ENCODE measurements at regions not wholly inside any gene's neighbourhood (a gene's known extent, or its start where the extent isn't known, plus 50 kb on each side); places are given as distances from the start of the nearest gene placed in this dataset.

DNA sequence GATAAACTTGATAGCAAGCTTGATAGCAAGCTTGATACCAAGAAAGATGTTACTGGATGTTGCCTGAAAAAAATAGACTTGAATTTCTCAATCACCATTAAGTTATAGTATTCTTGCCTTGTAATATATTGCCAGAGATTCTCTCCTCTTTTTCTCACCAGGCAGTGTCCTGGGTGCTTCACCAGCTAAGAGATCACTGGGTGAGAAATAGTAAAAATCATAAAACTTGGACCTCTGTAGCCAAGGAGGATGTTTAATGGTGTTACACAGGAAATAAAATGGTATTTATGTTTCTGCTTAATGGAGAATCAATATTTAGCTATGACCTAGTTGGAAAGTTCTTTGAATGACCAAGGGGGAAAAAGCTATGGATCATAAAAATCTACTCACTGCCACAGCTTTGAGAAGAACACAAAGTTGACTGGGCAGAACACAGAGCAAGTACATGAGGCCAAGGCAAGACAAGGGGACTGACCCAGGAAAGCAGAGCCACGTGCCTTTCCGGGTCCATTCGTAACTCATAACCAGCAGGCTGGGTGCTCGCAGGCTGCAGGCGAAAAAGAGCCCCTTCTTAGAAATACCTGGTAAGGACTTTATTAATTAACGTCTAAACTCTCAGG, 129.4 kb upstream of the HNMT start:
- Histone ChIP-seq H3K79me2 (ENCODE audit: insufficient read depth, low read length) (no peaks in the 10 kb centered on the region), H3K9me2 (replicated peaks; ENCODE audit: low read depth, low read length) (no peaks in the 10 kb centered on the region), H3F3A (ENCODE audit: low read depth) (no peaks in the 10 kb centered on the region), H3K27me3 (ENCODE audit: insufficient read depth, low read length, poor library complexity, severe bottlenecking) (no peaks in the 10 kb centered on the region), H3K4me1 (ENCODE audit: insufficient read depth, low read length, poor library complexity, severe bottlenecking) (no peaks in the 10 kb centered on the region), H4K20me1 (ENCODE audit: insufficient read depth, low read length, poor library complexity, severe bottlenecking) (no peaks in the 10 kb centered on the region), H3K9ac (ENCODE audit: low read depth, low read length, poor library complexity, severe bottlenecking) (no peak overlapping the region), H3K4me3 (ENCODE audit: low read length, poor library complexity, severe bottlenecking) (no peak overlapping the region), H2AFZ (ENCODE audit: low read length) (no peak overlapping the region), H3K36me3 (ENCODE audit: insufficient read depth, low read length) (no peaks in the 10 kb centered on the region), H3K9me3 (ENCODE audit: insufficient read depth, low read depth, low read length) (no peaks in the 10 kb centered on the region), H3K4me2 (ENCODE audit: low read depth, low read length, poor library complexity, severe bottlenecking) (no peak overlapping the region)
- TF ChIP-seq EZH2phosphoT487 (IDR thresholded peaks at IDR 0.05; ENCODE audit: borderline replicate concordance) = no peak
- TF ChIP-seq, protein P1, sequence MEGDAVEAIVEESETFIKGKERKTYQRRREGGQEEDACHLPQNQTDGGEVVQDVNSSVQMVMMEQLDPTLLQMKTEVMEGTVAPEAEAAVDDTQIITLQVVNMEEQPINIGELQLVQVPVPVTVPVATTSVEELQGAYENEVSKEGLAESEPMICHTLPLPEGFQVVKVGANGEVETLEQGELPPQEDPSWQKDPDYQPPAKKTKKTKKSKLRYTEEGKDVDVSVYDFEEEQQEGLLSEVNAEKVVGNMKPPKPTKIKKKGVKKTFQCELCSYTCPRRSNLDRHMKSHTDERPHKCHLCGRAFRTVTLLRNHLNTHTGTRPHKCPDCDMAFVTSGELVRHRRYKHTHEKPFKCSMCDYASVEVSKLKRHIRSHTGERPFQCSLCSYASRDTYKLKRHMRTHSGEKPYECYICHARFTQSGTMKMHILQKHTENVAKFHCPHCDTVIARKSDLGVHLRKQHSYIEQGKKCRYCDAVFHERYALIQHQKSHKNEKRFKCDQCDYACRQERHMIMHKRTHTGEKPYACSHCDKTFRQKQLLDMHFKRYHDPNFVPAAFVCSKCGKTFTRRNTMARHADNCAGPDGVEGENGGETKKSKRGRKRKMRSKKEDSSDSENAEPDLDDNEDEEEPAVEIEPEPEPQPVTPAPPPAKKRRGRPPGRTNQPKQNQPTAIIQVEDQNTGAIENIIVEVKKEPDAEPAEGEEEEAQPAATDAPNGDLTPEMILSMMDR (conservative IDR thresholded peaks at IDR 0.05; ENCODE audit: low read length) = no peak

DNA sequence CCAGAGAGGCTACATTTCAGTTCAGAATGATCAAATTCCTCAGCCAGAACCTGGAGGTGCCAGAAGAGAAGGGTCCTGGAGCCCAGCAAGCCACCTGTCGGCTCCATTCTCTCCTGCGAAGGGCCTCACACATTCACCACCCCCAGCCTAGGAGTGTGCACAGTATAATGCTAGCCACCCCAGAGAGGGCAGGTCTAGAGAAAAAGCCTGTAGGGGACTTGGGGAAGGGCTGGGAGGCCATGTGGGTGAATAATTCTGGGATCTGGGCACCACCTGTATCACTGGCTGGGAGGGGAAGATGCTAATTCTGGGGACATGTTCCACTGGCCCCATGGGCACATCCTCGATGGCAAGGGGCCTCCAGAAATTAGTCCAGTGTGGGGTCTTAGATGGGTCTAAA, 127.6 kb upstream of the HNMT start:
- H3K4me2 ChIP-seq (ENCODE audit: low read depth, low read length, poor library complexity, severe bottlenecking) = no peak overlapping the region
- no peaks in the 10 kb centered on the region for H3K27me3 ChIP-seq (ENCODE audit: insufficient read depth, low read length, poor library complexity, severe bottlenecking)
- no peak overlapping the region for H2AFZ ChIP-seq (ENCODE audit: low read length)
- no peaks in the 10 kb centered on the region for H3K36me3 ChIP-seq (ENCODE audit: insufficient read depth, low read length)
- no peaks in the 10 kb centered on the region for H3K79me2 ChIP-seq (ENCODE audit: insufficient read depth, low read length)
- no peak overlapping the region for H3K9ac ChIP-seq (ENCODE audit: low read depth, low read length, poor library complexity, severe bottlenecking)
- no peak overlapping the region for H3K4me3 ChIP-seq (ENCODE audit: low read length, poor library complexity, severe bottlenecking)
- no peak for TF ChIP-seq EZH2phosphoT487 (IDR thresholded peaks at IDR 0.05; ENCODE audit: borderline replicate concordance)
- TF ChIP-seq, protein P1 (conservative IDR thresholded peaks at IDR 0.05; ENCODE audit: low read length) = no peak
- H3F3A ChIP-seq (ENCODE audit: low read depth) = no peaks in the 10 kb centered on the region
- H4K20me1 ChIP-seq (ENCODE audit: insufficient read depth, low read length, poor library complexity, severe bottlenecking) = no peaks in the 10 kb centered on the region
- no peaks in the 10 kb centered on the region for H3K9me2 ChIP-seq (replicated peaks; ENCODE audit: low read depth, low read length)
- no peaks in the 10 kb centered on the region for H3K4me1 ChIP-seq (ENCODE audit: insufficient read depth, low read length, poor library complexity, severe bottlenecking)
- H3K9me3 ChIP-seq (ENCODE audit: insufficient read depth, low read depth, low read length) = no peaks in the 10 kb centered on the region

DNA sequence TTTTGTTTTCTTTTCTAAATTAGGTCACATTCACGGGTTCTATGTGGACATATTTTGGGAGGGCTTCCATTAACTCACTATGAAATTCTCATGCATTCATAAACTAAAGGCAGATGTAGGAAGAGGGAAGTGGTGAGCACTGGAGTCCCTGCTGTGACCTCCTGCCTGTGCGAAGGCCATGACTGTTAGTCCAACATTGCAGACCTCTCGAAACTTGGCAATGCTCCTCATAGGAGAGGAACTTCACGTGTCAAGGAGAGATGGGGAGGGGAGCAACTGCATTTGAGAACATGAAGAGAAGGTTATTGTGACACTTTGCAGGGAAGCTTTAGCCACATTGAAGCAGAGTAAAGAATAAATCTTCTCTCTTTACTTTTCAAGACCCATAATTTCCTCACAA, 126.4 kb upstream of the HNMT start:
- Histone ChIP-seq H3F3A (ENCODE audit: low read depth) (no peaks in the 10 kb centered on the region), H3K79me2 (ENCODE audit: insufficient read depth, low read length) (no peaks in the 10 kb centered on the region), H3K27me3 (ENCODE audit: insufficient read depth, low read length, poor library complexity, severe bottlenecking) (no peaks in the 10 kb centered on the region), H3K9me3 (ENCODE audit: insufficient read depth, low read depth, low read length) (no peaks in the 10 kb centered on the region), H2AFZ (ENCODE audit: low read length) (no peak overlapping the region), H4K20me1 (ENCODE audit: insufficient read depth, low read length, poor library complexity, severe bottlenecking) (no peaks in the 10 kb centered on the region), H3K4me3 (ENCODE audit: low read length, poor library complexity, severe bottlenecking) (no peak overlapping the region), H3K4me1 (ENCODE audit: insufficient read depth, low read length, poor library complexity, severe bottlenecking) (no peaks in the 10 kb centered on the region), H3K9ac (ENCODE audit: low read depth, low read length, poor library complexity, severe bottlenecking) (no peak overlapping the region), H3K4me2 (ENCODE audit: low read depth, low read length, poor library complexity, severe bottlenecking) (no peak overlapping the region), H3K9me2 (replicated peaks; ENCODE audit: low read depth, low read length) (no peaks in the 10 kb centered on the region), H3K36me3 (ENCODE audit: insufficient read depth, low read length) (no peaks in the 10 kb centered on the region)
- TF ChIP-seq, protein P1 (conservative IDR thresholded peaks at IDR 0.05; ENCODE audit: low read length) = no peak
- no peak for TF ChIP-seq EZH2phosphoT487 (IDR thresholded peaks at IDR 0.05; ENCODE audit: borderline replicate concordance)
